Endothelial cell of umbilical vein (primary cell): ENCODE measurements at regions not wholly inside any gene's neighbourhood (a gene's known extent, or its start where the extent isn't known, plus 50 kb on each side); places are given as distances from the start of the nearest gene placed in this dataset.

Source experiments
- MYC ChIP-seq: IDR thresholded peaks from one replicate; pipeline ENCODE4 v1.6.1; 2011; ENCODE audit warnings: mild to moderate bottlenecking, low read depth, low read length
- POLR2A ChIP-seq: IDR thresholded peaks from 2 replicates; pipeline ENCODE4 v1.6.1; 2012; ENCODE audit warnings: low read depth, mild to moderate bottlenecking, control low read depth, low read length

- TF ChIP-seq POLR2A (no peak), MYC (no peak)
These were observed 97.3 kb upstream of the STXBP5 start for GRCh38 chr6:147106759-147107401.
